22Rv1 (cell line): ENCODE measurements at regions not wholly inside any gene's neighbourhood (a gene's known extent, or its start where the extent isn't known, plus 50 kb on each side); places are given as distances from the start of the nearest gene placed in this dataset.

Experiments
- CTCF ChIP-seq: fragments of 450-650 bp; IDR thresholded peaks from 2 replicates; pipeline ENCODE4 v1.5.1; 2017; ENCODE audit warnings: mild to moderate bottlenecking
- ZFX ChIP-seq: fragments of 450-650 bp; IDR thresholded peaks from 2 replicates; pipeline ENCODE4 v1.6.1; 2017; ENCODE audit warnings: antibody characterized with exemption, borderline replicate concordance

DNA sequence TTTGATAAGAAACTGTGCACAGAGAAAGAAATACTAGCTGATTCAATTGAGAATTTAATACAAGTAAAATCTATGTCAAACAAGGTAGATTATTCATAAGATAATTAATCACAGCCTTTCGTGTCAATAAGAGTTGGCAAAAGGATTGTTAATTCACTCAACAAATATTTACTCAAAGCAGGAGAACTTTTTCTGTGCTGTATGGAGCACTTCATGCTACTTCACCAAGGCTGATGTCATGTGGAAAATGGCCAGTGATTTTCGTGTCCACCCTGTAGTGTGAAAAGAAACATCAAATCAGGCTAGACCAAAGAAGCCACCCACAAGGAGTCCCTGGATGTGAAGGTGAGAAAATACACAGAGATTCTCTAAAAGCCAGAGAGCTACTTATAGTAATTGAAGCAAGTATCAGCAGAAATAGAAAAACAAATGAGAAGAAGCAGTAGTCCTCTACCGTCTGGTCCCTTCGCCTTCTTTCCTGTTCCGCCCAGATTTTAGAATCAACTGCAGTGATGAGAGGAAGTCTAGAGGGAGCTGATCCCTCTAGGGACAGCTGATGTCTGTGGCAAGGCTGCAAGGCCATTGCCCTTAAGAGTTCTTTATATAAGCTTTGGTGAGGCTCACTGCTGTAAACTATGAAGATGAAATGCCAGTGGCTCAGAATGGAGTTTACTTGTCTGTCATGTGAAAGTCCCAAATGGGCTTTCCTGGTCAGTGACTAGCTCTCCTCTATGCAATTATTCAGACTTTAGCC is 201.3 kb upstream of the APCDD1 start:
- no peak for TF ChIP-seq CTCF
- no peak for TF ChIP-seq ZFX
